PC-9 (cell line): ENCODE measurements at regions not wholly inside any gene's neighbourhood (a gene's known extent, or its start where the extent isn't known, plus 50 kb on each side); places are given as distances from the start of the nearest gene placed in this dataset.

Source experiments
- BruUV-seq: library from RNA; stranded (reverse); fragments of 400-500 nt; replicated peaks from 2 replicates; lab custom pipeline; 2021; lab: Mats Ljungman, UMichigan
- CTCF ChIA-PET: fragments of 300-600 bp; sonication (Branson Sonifier 250); formaldehyde crosslinking; loops from one replicate; lab custom pipeline; 2022; ENCODE audit warnings: antibody characterized with exemption; lab: Charles Lee
- POLR2A ChIA-PET: fragments of 300-600 bp; sonication (Branson Sonifier 250); formaldehyde crosslinking; loops from one replicate; lab custom pipeline; 2022; ENCODE audit warnings: antibody characterized with exemption; ENCODE audit not compliant: unreplicated experiment; lab: Charles Lee
- DNase-seq, 2 experiments: peaks; one replicate each; pipeline versions ENCODE4 v3.0.0 to v3.0.0-alpha.2; 2015 to 2022; ENCODE audit warnings: mixed read lengths in 1 of 2
- H2AFZ ChIP-seq: fragments of 200-600 bp; sonication (generic); 2 replicates; pipeline ENCODE4 v1.8.1; 2017; ENCODE audit warnings: antibody characterized with exemption
- H3F3A ChIP-seq: fragments of 200-600 bp; sonication (generic); 2 replicates; pipeline ENCODE4 v1.8.1; 2017; ENCODE audit warnings: antibody characterized with exemption, mild to moderate bottlenecking, low read depth; ENCODE audit not compliant: insufficient read depth
- H3K27ac ChIP-seq: fragments of 200-600 bp; sonication (generic); 2 replicates; pipeline ENCODE4 v1.6.1; 2016; ENCODE audit warnings: mixed run types
- H3K27me3 ChIP-seq: fragments of 200-600 bp; sonication (generic); 2 replicates; pipeline ENCODE4 v1.6.1; 2016; ENCODE audit warnings: low read depth, mixed run types; ENCODE audit not compliant: insufficient read depth
- H3K36me3 ChIP-seq: fragments of 200-600 bp; sonication (generic); 2 replicates; pipeline ENCODE4 v1.6.1; 2016; ENCODE audit warnings: low read depth, mixed run types
- H3K4me1 ChIP-seq: fragments of 200-600 bp; sonication (generic); replicated peaks from 2 replicates; pipeline ENCODE4 v1.6.1; 2016; ENCODE audit warnings: mixed run types; ENCODE audit not compliant: insufficient read depth
- H3K4me2 ChIP-seq: fragments of 200-600 bp; sonication (generic); 2 replicates; pipeline ENCODE4 v1.6.1; 2017; ENCODE audit warnings: mixed run types
- H3K4me3 ChIP-seq: fragments of 200-600 bp; sonication (generic); 2 replicates; pipeline ENCODE4 v1.6.1; 2016; ENCODE audit warnings: mixed run types
- H3K79me2 ChIP-seq: fragments of 200-600 bp; sonication (generic); 2 replicates; pipeline ENCODE4 v1.6.1; 2017; ENCODE audit warnings: low read depth, mixed run types
- H3K9me2 ChIP-seq: fragments of 200-600 bp; sonication (generic); 2 replicates; pipeline ENCODE4 v1.8.1; 2017; ENCODE audit warnings: mild to moderate bottlenecking; ENCODE audit not compliant: insufficient read depth
- H3K9me3 ChIP-seq: fragments of 200-600 bp; sonication (generic); 2 replicates; pipeline ENCODE4 v1.8.1; 2016; ENCODE audit warnings: low read depth; ENCODE audit not compliant: insufficient read depth
- H4K20me1 ChIP-seq: fragments of 200-600 bp; sonication (generic); 2 replicates; pipeline ENCODE4 v1.8.1; 2017; ENCODE audit not compliant: insufficient read depth
- CTCF ChIP-seq: fragments of 200-600 bp; sonication (generic); conservative IDR thresholded peaks from 2 replicates; pipeline ENCODE4 v1.6.1; 2017; ENCODE audit warnings: mixed run types, antibody characterized with exemption, mild to moderate bottlenecking, moderate library complexity
- EZH2 ChIP-seq: fragments of 200-600 bp; sonication (generic); IDR thresholded peaks from 2 replicates; pipeline ENCODE4 v1.8.0; 2017; ENCODE audit warnings: antibody characterized with exemption, low read depth
- intact Hi-C: fragments of 100-400 bp; cut with micrococcal nuclease; formaldehyde crosslinking; loops from one replicate; pipeline ENCODE4 v1.10.0; 2022; ENCODE audit not compliant: unreplicated experiment

GRCh38 chr7:156559001-156559400 is 81.6 kb upstream of the RNF32 start:
- H2AFZ ChIP-seq: no peak overlapping the region
- peaks cover 58% of the 10 kb centered on the region for H3K27me3 ChIP-seq
- TF ChIP-seq CTCF (no peak), EZH2 (no peak)
- H3K36me3 ChIP-seq: no peaks in the 10 kb centered on the region
- POLR2A ChIA-PET: no interaction called here
- no peak overlapping the region for H3K4me3 ChIP-seq
- CTCF ChIA-PET: no interaction called here
- H3K9me2 ChIP-seq: no peaks in the 10 kb centered on the region
- H3F3A ChIP-seq: no peaks in the 10 kb centered on the region
- BruUV-seq: no TSS peak
- no peaks in the 10 kb centered on the region for H3K4me1 ChIP-seq
- no peak overlapping the region for H3K4me2 ChIP-seq
- no peak overlapping the region for H3K27ac ChIP-seq
- no peaks in the 10 kb centered on the region for H4K20me1 ChIP-seq
- no peaks in the 10 kb centered on the region for H3K9me3 ChIP-seq
- no peak for DNase-seq
- intact Hi-C loops: no loop called here
- H3K79me2 ChIP-seq: no peaks in the 10 kb centered on the region

- no TSS peak for BruUV-seq
- Histone ChIP-seq H3K9me3 (no peaks in the 10 kb centered on the region), H3K79me2 (no peaks in the 10 kb centered on the region), H3K9me2 (no peaks in the 10 kb centered on the region), H3K36me3 (no peaks in the 10 kb centered on the region), H4K20me1 (no peaks in the 10 kb centered on the region), H3K4me2 (no peak overlapping the region), H3F3A (no peaks in the 10 kb centered on the region), H3K4me1 (no peaks in the 10 kb centered on the region), H3K4me3 (no peak overlapping the region), H2AFZ (no peak overlapping the region), H3K27ac (no peak overlapping the region), H3K27me3 (peaks cover 66% of the 10 kb centered on the region)
- DNase-seq: peak; percentile 35 to 67
- CTCF ChIA-PET: no interaction called here
- intact Hi-C loops: no loop called here
- no peak for TF ChIP-seq CTCF
- TF ChIP-seq EZH2: no peak
- POLR2A ChIA-PET: no interaction called here
Observed at GRCh38 chr7:156558198-156558597, 82.4 kb upstream of the RNF32 start.

GRCh38 chr7:156556083-156556482 is 84.5 kb upstream of the RNF32 start:
- no TSS peak for BruUV-seq
- no peaks in the 10 kb centered on the region for H4K20me1 ChIP-seq
- no peaks in the 10 kb centered on the region for H3K79me2 ChIP-seq
- H3K36me3 ChIP-seq: no peaks in the 10 kb centered on the region
- no peak overlapping the region for H3K4me2 ChIP-seq
- TF ChIP-seq CTCF: no peak
- TF ChIP-seq EZH2: no peak
- no peaks in the 10 kb centered on the region for H3K9me2 ChIP-seq
- POLR2A ChIA-PET: no interaction called here
- no peak overlapping the region for H3K27ac ChIP-seq
- no peak for DNase-seq
- intact Hi-C loops: no loop called here
- no peak overlapping the region; the same call in 1 of the 2 replicates for H2AFZ ChIP-seq
- H3K9me3 ChIP-seq: no peaks in the 10 kb centered on the region
- H3F3A ChIP-seq: no peaks in the 10 kb centered on the region
- H3K27me3 ChIP-seq: peaks cover 64% of the 10 kb centered on the region
- H3K4me3 ChIP-seq: no peak overlapping the region
- CTCF ChIA-PET: interaction anchor here (0.6 kb wide), 1 partner anchor 379 kb away, joined by 3 read pairs; no protein-coding TSS in a partner anchor
- H3K4me1 ChIP-seq: no peaks in the 10 kb centered on the region
